ENCODE measurements at regions not wholly inside any gene's neighbourhood (a gene's known extent, or its start where the extent isn't known, plus 50 kb on each side); places are given as distances from the start of the nearest gene placed in this dataset.

DNA sequence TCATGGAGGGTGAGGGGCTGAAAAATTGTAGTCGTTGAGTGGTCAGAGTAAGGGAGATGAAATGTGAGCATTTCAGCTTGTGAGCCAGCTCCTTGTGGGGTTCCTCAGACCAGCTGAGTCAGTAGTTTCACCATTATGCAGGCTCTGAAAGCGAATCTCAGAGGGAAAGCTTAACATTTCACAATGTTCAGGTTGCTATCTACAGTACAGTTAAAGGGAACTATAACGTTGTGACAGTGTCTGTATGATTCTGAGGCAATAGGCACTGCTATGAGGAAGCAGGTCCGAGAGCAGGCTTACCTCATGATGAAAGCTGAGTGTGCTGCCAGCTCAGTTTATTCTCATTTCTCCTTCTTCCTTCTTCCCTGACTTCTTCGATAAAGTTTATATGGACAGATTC is 469.6 kb downstream of the EDEM1 start:
- TF ChIP-seq POLR2A (IDR thresholded peaks at IDR 0.05; ENCODE audit: low read depth, low read length) (no peak), EZH2 (IDR thresholded peaks at IDR 0.05; ENCODE audit: borderline replicate concordance, low read depth, low read length, severe bottlenecking) (no peak), POLR2AphosphoS5 (IDR thresholded peaks at IDR 0.05; ENCODE audit: insufficient read depth, low read depth, low read length) (no peak), JUN (IDR thresholded peaks at IDR 0.05; ENCODE audit: borderline replicate concordance, insufficient read depth, insufficient read length, low read depth) (no peak), MAX (IDR thresholded peaks at IDR 0.05; ENCODE audit: insufficient read depth, insufficient read length) (no peak), FOS (IDR thresholded peaks at IDR 0.05; ENCODE audit: borderline replicate concordance, insufficient read depth, low read length) (no peak), MYC (IDR thresholded peaks at IDR 0.05; ENCODE audit: low read depth, low read length) (no peak), GATA2 (IDR thresholded peaks at IDR 0.05; ENCODE audit: insufficient read depth, insufficient read length, low read depth, low read length) (no peak)
- TF ChIP-seq, protein P1, sequence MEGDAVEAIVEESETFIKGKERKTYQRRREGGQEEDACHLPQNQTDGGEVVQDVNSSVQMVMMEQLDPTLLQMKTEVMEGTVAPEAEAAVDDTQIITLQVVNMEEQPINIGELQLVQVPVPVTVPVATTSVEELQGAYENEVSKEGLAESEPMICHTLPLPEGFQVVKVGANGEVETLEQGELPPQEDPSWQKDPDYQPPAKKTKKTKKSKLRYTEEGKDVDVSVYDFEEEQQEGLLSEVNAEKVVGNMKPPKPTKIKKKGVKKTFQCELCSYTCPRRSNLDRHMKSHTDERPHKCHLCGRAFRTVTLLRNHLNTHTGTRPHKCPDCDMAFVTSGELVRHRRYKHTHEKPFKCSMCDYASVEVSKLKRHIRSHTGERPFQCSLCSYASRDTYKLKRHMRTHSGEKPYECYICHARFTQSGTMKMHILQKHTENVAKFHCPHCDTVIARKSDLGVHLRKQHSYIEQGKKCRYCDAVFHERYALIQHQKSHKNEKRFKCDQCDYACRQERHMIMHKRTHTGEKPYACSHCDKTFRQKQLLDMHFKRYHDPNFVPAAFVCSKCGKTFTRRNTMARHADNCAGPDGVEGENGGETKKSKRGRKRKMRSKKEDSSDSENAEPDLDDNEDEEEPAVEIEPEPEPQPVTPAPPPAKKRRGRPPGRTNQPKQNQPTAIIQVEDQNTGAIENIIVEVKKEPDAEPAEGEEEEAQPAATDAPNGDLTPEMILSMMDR (IDR thresholded peaks at IDR 0.05; ENCODE audit: extremely low read depth in 1 of 2, insufficient read depth in 1 of 2, low read depth in 1 of 2, low read length in 2 of 2) = no peak

All from endothelial cell of umbilical vein (primary cell).